ENCODE measurements at regions not wholly inside any gene's neighbourhood (a gene's known extent, or its start where the extent isn't known, plus 50 kb on each side); places are given as distances from the start of the nearest gene placed in this dataset.

GRCh38 chr12:46131732-46132469 lies 136.9 kb downstream of the SLC38A1 start:
- no peak for TF ChIP-seq CTCF (IDR thresholded peaks at IDR 0.05; ENCODE audit: extremely low read depth, missing control alignments)
- no peak for DNase-seq (ENCODE audit: low spot score)

- no peak for TF ChIP-seq CTCF (IDR thresholded peaks at IDR 0.05; ENCODE audit: extremely low read depth, missing control alignments)
- DNase-seq (ENCODE audit: low spot score): no peak
Observed at GRCh38 chr12:46127656-46128055, 137.3 kb upstream of the SCAF11 start.

GRCh38 chr12:46126050-46126727 lies 135.8 kb upstream of the SCAF11 start:
- no peak for TF ChIP-seq CTCF (IDR thresholded peaks at IDR 0.05; ENCODE audit: extremely low read depth, missing control alignments)
- no peak for DNase-seq (ENCODE audit: low spot score)

DNA sequence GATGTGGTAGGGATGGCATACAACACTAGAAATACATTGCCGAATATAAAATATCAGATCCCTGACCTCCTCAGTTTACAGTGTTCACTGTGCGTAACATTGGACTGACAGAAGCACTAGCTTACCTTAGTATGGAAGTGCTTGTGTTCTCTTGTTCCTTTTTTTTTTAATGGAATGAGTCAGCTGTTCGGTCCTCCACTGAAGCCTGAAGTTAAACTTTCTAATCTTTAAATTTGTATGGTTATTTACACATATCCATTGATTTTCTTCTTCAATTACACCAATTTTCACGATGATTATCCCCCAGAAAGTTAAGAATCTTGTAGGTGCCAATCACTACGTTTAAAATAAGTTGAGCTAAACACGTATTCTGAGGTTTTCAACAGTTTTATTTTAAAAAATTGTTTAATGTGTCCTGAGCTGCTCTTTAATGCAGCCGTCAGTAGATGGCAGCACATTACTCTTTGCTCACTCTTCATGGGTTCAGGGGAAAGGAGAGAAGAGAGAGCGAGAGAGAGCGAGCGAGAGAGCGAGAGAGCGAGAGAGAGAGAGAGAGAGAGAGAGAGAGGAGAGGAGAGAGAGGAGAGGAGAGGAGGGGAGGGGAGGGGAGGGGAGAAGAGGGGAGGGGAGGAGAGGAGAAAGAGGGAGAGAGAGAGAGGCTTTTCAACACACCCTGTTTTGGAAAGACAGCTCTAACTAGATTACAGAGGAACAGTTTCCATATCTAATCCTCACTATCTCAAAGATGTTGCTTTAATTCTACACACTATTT lies 134.7 kb upstream of the SCAF11 start:
- DNase-seq (ENCODE audit: low spot score): peak; percentile 60
- TF ChIP-seq CTCF (IDR thresholded peaks at IDR 0.05; ENCODE audit: extremely low read depth, missing control alignments): peak; percentile 64

DNA sequence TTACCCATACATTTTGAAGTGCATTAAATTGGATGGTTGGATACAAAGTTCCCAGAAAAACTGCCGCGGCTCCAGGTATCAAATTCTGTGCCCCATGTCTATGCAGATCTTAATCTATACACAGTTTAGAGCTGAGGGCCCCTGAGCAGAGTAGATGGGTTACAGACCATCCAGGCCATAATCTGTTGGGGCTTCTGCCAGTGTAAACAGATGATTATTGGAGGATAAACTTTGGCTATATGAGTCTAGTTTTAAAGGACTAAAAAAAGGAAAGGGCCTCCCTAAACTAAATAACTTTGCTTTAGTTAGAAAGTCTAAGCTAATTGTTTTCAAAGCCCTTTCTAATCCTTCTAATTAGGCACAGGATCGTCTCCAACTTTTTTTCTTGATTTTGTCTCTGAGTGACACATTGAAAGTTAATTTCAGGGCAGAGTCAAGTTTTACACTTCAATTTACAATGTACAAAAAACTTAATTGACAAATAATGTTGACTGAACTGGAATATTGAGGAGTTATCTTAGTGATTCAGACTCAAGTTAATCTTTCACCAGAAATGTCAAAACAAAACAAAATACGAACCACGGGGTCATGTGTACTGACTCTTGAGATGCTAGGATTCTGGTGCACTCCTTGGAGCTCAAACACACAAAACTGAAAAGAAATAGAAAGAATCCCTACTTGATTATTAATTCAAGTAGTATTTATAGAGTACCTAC lies 133.9 kb upstream of the SCAF11 start:
- DNase-seq (ENCODE audit: low spot score): no peak

DNA sequence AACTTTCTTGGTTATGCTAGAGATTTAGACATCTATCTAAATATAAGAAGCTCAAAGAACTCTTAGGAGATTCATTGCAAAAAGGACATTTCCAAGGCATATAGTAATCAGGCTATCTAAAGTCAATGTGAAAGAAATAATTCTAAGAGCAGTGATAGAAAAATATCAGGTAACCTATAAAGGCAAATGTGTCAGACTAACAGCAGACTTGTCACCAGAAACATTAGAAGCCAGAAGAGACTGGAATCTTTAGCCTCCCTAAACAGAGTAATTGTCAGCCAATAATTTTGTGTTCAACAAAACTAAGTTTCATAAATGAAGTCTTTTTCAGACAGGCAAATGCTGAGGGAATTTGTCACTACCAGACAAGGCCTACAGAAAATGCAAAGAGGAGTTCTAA lies 122.0 kb upstream of the SCAF11 start:
- no peak for TF ChIP-seq CTCF (IDR thresholded peaks at IDR 0.05; ENCODE audit: extremely low read depth, missing control alignments)
- no peak for DNase-seq (ENCODE audit: low spot score)

More for the DNA sequence above, 133.9 kb upstream of the SCAF11 start:
- TF ChIP-seq CTCF (IDR thresholded peaks at IDR 0.05; ENCODE audit: extremely low read depth, missing control alignments): no peak
